HG03457 (cell line): ENCODE measurements at regions not wholly inside any gene's neighbourhood (a gene's known extent, or its start where the extent isn't known, plus 50 kb on each side); places are given as distances from the start of the nearest gene placed in this dataset.
A peak's percentile ranks its signal among the peaks of the same experiment; 100 is the strongest.

Experiments used
- ATAC-seq: cut with Tn5 transposase; IDR thresholded peaks from one replicate; pipeline ENCODE4 v1.9.1; 2021; ENCODE audit warnings: moderate number of reproducible peaks; ENCODE audit not compliant: unreplicated experiment

GRCh38 chr2:40914666-40915065 is 462.8 kb upstream of the SLC8A1 start:
- no peak for ATAC-seq

DNA sequence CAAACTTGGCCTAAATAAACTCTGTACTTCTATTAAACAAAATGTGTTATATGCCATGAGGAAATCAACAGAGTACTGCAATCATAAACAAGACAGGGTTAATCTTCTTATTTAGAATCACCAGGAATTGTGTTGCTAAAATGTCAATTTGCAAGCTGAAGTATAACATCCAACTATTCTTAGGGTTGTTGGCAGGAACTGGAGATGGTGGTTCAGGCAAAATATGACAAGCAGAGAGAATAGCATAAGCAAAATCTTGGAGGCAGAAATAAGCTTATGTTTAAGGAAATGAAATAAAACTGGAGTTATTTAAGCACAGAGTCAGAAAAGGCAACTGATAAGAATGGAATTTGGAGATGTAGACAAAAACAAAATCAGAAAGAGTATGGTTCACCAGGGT is 463.8 kb upstream of the SLC8A1 start:
- no peak for ATAC-seq

DNA sequence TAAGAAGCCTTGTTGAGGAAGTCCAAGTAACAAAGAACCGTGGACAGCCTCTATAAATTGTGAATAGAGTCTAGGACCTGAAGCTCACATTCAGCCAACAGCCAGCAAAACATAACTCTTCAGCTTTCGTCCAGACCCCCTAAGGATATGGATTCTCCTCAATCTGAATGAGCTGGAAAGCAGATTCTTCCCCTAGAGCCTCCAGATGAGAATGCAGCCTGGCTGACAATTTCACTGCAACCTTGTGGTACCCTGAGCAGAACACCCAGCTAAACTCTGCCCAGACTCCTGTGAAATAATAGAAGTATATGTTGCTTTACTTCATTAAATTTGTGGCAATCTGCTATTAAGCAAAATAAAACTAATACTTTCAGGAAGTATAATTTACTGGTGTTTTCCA is 483.5 kb upstream of the SLC8A1 start:
- no peak for ATAC-seq

DNA sequence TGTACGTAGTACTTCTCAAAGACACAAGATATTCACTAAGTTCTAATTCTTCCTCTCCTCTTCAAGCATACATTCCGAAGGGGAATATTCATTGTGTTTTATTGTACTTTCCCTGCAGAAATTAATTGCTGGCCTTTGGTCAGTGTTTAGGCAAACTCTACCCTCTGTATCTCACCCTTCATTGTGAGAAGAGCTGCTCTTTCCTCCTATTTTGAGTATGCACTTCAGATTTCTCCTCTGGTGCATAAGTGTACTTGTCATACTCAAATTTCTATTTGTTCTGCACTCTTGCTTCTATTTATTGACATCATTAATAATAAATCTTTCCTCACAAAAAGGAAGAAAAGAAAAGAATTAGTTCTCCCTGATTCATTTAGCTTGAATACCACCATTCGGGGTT is 485.4 kb upstream of the SLC8A1 start:
- no peak for ATAC-seq

GRCh38 chr2:40953341-40953740 is 501.5 kb upstream of the SLC8A1 start:
- no peak for ATAC-seq

GRCh38 chr2:40955042-40955441 is 503.2 kb upstream of the SLC8A1 start:
- no peak for ATAC-seq

- ATAC-seq = no peak
Observed at GRCh38 chr2:40955635-40956034, 503.7 kb upstream of the SLC8A1 start.

DNA sequence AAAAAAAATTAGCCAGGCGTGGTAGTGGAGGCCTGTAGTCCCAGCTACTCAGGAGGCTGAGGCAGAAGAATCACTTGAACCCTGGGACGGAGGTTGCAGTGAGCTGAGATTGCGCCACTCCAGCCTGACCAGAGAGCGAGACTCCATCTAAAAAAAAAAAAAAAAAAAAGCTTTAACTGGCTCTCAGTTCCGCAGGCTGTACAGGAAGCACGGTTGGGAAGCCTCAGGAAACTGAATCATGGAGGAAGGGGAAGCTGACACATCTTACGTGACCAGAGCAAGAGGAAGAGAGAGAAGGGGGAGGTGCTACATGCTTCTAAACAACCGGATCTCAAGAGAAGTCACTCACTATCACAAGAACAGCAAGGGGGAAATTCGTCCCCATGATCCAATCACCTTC is 505.6 kb upstream of the SLC8A1 start:
- no peak for ATAC-seq

GRCh38 chr2:40962026-40962425 is 510.1 kb upstream of the SLC8A1 start:
- no peak for ATAC-seq

- no peak for ATAC-seq
Observed at GRCh38 chr2:40964509-40965250, 512.8 kb upstream of the SLC8A1 start.

DNA sequence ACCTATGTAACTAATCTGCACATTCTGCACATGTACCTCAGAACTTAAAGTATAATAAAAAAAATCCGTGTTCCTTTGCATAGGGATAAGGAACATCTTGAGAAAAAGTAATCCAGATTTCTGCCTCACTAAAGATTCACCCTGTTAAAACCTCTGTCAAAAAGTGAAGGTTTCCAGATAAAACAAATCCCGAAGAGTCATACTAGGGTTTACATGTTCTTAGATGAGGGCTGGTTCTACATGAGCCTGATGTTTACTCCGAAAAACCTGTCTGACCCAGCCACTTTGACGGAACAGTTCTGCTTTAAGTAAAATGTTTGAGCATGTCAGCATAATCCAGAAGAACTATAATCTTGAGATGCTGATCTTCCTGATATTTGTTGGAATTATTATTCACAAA is 515.6 kb upstream of the SLC8A1 start:
- ATAC-seq = no peak

- ATAC-seq = no peak
Observed at GRCh38 chr2:40975151-40975550, 523.3 kb upstream of the SLC8A1 start.

GRCh38 chr2:40997362-40997761 is 545.5 kb upstream of the SLC8A1 start:
- no peak for ATAC-seq

DNA sequence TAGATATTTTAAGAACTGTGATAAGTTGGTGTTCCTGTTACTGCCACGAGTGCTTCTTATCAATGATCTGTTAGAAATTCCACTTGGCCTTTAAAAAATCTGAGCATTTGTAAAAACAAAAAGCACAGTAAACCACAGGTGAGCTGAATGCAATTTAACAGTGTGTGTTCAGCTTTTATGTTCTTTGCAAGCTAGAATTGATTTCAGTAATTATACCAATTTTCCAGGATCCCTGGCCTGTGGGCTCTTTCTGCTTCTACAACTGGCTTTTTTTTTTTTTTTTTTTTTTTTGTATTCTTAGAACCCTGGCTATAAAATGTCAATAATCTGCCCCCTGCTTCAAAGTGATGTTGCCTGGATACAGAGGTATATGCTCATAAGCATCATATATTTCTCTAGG is 548.5 kb upstream of the SLC8A1 start:
- no peak for ATAC-seq

DNA sequence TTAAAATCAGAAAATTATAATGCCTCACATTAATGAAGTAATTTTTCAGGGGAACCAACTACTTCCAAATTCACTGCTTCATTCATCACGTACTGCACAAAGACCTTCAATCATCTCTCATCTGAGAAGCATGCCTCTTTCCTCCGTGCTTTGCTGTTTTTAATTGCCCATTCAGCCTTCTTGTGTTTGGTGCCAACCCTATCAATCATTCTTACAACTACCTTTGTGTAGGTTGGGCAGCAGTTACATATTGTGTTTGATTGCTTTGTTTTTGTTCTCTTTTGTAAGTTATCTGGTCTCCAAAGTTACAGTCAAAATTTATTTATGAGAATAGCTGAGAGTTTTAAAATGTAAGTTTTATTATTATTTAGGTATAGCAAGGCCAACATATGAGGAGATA is 549.0 kb upstream of the SLC8A1 start:
- no peak for ATAC-seq

GRCh38 chr2:41004700-41005099 is 552.8 kb upstream of the SLC8A1 start:
- ATAC-seq = no peak

DNA sequence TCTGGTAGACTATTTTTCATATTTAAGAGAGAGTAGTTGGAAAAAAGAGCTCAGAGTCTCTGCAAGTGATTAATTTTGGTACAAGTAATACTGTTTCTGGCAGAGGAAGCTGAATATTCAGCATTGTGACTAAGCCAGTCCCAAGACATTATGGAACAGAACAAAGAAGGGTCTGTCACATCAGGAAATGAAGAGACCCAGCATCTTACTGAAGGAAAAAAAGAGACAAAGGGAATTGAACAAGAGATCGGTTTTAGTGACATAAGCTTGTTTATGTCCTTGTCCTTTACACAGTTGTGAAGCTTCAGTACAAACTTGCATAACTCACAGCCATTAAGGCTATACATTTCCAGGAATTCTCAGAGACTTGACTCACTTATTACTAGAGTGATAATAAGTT is 568.5 kb upstream of the SLC8A1 start:
- no peak for ATAC-seq

DNA sequence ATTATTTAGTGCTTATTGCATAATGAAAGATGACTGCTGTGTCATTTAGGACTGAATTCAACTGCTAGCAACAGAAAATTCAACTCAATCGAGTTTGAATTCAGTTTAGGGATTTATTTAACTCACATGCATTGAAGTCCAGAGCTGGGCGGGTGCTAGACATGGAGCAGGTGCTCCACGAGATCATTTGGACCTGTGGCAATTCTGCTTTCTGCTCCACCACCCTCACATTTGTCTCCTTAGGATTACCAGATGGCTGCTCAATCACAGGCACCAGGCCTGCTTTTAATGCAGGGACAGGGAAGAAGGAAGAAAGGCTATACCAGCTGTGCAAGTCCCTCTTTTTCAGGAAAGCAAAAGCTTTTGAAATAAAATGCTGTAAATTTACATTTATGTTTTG is 572.9 kb upstream of the SLC8A1 start:
- ATAC-seq = no peak

GRCh38 chr2:41026613-41027012 is 574.7 kb upstream of the SLC8A1 start:
- ATAC-seq = peak; percentile 63

- ATAC-seq = no peak
Observed at GRCh38 chr2:41027095-41027494, 575.2 kb upstream of the SLC8A1 start.

- no peak for ATAC-seq
Observed at GRCh38 chr2:41031282-41031681, 579.4 kb upstream of the SLC8A1 start.

GRCh38 chr2:41032715-41033114 is 580.8 kb upstream of the SLC8A1 start:
- no peak for ATAC-seq

DNA sequence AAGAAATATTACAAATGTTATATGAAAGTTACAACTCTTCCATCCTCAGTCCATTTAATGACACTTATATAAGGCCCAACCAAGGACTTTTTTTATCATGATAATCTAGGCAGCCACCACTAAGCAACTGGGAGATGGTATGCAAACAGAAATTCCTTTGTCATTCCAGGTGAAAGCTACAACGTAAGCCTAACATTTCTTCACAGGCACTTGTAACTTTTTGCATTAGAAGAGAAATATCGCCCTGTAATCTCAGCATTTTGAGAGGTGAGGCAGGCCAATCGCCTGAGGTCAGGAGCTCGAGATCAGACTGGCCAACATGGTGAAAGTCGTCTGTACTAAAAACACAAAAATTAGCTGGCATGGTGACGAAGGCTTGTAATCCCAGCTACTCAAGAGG is 581.2 kb upstream of the SLC8A1 start:
- no peak for ATAC-seq
